ENCODE measurements at regions not wholly inside any gene's neighbourhood (a gene's known extent, or its start where the extent isn't known, plus 50 kb on each side); places are given as distances from the start of the nearest gene placed in this dataset.

DNA sequence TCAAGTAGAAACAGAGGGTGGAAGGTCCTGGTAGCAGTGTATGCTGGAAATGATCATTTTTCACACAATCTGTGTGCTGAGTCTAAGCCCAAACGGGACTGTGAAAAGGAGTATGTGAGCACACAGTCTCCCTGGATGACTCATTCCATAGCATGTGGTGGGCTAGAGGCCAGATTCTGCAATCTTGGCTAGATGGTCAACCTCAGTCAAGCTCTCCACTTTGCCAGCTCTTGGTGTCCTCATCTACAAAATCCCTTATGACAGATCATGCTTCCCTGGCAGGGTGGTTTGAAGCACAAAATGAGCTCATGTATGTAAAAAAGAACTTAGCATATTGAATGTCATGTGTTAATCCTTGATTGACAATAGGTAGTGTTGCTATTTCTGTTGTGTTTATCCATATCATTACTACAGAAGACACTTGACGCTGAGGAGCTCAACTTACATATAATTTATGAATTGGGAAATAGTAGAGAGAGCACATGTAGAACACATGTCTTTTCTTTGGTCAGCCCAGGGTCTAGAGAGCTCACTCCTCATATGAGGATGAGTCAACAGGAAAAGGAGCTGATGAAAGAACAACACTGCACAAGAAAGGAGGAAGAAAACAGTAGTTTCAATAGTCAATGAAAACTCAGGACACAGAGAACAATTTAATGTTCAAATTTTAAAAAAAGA is 517.5 kb downstream of the BCL11B start:
- no peak for DNase-seq

DNA sequence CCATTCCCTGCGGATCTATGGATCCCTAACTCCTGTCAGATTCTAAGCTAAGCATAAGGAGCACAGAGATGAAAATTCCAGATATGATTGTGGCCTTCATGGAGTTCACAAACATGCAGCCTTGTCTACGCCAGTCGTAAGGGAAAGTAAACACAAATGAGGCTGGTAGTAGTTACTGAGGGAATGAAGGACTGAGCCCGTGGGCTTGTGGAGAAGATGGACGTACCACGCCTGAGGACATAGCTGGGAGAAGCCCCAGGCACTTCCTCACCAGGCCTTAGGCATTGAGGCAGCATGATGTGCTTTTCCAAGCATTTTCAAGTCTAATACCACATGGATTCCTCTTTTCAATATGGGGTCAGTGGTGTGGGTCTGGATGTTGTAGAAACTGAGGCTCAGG is 515.2 kb downstream of the BCL11B start:
- DNase-seq, result no peak

DNA sequence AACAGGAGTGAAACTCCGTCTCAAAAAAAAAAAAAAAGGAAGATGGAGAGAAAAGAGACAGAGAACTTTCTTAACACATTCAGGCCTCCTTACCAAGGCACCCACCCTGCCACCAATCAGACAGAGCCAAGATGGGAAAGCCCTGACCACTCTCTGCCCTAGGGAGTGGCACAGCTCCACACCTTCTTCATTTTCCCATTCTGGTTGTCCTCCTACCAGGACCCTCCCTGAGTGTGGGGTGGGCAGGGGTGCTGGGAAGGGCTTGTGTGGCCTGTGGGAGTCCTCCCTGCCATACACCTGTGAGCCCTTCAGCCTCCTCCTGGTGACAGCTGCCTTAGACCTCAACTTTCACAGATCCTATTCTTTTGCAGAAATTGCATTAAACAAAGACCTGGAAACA is 513.6 kb downstream of the BCL11B start:
- DNase-seq, result no peak

DNA sequence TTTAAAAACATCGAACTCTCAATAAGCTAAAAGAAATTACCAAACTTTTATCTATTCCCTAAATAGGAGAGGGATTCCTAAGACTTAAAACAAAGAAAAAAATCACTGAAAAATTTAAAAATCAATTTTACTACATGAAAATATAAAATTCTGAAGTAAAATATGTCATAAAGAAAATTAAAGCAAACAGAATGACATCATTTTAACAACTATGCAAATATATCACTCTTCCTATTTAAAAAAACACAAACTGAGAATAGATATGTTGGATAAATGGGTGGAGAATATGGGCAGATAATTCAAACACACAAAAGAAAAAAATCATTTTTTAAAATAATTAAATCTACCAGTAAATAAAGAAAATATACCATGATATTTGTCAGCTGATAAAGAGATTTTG is 510.0 kb downstream of the BCL11B start:
- DNase-seq, result no peak

DNA sequence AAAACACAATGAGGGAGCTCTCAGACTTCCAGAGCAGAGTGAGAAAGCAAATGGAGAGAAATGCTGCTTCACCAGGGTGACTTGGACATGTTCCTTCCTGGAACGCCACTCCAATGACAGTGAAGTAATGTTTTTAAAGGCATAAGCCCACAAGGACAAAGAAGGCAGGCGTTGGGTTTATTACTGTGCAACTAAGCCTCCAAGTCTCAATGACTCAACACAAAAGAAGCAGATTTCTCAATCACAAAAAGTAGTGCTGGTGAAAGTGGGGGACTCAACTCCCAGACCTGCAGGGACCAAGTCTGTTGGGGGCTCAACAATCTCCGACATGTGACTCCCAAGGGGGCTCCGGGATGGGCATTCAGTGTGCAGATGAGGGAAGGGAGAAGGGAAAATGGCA is 505.2 kb downstream of the BCL11B start:
- DNase-seq, result no peak

DNA sequence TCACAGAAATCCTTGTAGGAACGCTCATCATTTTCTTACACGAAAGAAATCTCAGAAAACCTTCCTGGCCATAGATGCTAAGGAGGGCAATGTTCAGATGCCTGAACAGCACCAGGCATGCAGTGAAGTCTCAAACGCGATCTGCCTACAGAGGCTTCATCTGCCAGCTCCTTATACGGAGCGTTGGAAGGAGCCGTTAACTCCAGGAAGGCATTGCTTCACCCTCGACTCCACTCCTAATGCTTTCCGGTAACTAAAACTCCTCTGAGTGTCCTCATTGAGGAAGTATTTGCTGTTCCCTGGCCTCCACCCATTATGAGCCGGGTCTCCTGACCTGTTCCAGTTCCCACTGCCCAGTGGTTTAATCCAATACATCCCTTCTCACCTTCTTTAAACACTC is 502.7 kb downstream of the BCL11B start:
- DNase-seq, result no peak

DNA sequence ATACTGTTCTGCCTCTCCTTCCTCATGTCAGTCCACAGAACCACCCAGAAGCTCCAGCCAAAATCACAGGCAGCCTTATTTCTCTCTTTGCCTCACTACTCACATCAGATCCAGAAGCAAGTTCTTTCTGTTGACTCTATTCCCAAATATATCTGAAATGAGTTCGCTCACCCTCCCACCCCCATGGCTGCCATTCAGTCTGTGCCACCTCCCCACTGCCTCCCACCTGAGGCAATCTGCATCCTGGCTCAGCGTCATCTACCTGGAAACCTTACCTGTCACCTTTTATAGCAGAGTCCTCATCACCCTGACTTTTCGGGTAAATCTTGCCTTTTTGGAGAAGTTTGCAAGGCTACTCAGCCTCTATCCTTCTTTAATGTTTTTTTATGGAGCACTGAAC is 501.8 kb downstream of the BCL11B start:
- no peak for DNase-seq

DNA sequence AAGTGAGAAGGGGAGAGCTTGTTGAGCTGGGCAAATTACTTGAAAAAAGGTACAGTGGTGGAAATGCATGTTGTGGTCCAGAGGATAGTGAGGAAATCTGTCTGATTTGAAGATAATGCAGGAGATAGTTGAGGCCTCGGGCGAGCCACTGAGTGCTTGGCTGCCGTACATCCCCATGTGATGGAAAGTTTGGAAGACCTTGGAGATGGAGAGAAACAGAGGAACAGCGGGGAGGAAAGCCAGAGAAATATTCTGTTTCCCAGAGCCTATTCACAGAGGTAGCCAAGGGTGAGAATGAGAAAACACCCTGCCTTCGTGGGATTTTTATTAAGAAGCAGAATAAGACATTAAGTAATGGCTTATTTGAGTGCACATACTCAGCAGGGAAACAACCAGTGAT is 498.2 kb downstream of the BCL11B start:
- no peak for DNase-seq

DNA sequence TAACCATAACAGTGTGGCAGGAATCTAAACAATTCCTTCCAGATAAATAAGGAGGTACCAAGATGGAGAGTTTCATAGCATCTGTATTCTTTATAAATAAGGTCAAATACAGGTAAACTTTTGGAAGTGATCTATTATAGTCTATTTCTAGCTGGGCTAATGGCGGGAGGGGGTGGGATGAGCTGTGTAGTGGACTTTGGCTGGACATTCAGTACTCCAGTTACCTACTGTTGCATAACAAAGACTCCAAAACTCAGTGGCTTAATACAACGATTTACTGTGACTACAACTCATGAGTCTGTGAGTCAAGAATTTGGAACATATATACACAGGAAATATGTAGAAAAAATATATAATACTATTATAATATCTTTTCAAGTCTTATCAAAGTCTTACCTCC is 496.1 kb downstream of the BCL11B start:
- DNase-seq, result no peak

DNA sequence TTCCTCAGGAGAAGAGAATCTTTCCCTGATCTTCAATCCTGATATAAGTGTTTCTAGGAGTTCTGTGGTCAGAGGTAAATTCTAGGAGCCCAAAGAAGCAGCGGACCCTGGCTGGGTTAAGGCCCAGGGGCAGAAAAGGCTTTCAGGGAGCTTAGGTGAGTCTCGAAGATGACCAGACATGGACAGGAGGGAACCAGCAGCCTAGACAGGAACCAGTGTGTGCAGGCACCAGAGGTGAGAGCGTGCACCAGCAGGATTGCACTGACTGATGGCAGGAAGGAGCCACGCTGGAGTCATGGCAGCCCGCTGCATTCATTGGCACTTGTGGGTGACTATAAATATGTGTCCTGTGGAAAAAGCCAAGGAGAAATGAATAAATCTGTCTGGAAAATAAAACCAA is 489.9 kb downstream of the BCL11B start:
- DNase-seq, result no peak

DNA sequence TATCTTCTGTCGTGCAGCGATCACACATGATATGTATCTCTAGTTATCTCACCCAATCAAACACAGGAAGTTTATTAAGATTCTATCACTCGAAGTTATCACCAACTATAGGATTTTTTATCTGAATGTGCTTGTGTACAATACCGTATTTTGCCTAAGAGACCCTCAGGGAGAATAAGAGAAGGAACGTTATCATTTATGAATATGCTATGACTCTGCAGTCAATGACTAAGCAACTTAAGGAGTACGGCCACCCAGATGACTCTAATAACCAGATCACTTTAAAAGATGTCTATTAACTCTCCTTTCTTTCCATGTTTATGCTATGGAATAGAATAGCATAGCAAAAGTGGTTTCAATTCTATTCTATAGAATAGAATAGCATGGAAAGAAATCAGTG is 486.4 kb downstream of the BCL11B start:
- DNase-seq, result no peak

DNA sequence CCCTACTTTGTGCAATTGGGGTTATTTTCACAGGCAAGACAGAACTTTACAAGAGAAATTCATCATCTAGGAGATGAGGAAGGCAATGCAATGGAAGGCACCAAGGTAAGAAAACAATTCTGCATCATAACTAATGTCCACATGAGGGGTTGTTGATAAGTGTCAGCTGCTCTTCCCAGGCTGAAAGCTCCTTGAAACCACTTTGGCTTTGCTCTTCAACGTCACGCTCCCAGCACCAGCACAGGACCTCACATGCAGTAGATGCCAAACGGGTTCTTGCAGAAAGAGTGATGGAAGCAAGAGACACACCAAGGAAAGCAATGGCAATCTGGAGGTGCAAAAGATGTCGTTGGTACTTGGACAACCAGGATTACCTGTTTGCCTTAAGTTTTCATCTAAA is 485.5 kb downstream of the BCL11B start:
- no peak for DNase-seq

DNA sequence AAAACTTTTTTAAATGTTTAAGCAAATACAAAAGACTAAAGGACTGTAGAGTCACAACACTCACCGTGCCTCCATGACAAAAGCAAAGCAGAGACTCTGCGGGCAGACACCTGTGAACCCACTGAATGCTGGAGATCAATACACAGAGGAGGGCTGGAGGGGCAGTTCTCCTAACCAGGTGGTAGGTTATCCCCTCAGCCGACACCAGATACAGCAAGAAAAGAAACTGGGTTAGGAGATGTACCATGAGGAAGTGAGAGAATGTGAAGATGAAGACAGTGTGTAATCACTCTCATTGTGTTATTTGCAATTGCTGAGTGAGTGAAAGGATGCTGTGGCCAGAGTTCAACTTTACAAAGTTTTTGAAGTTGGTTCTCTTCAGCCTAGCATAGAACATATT is 480.3 kb downstream of the BCL11B start:
- DNase-seq, result no peak

DNA sequence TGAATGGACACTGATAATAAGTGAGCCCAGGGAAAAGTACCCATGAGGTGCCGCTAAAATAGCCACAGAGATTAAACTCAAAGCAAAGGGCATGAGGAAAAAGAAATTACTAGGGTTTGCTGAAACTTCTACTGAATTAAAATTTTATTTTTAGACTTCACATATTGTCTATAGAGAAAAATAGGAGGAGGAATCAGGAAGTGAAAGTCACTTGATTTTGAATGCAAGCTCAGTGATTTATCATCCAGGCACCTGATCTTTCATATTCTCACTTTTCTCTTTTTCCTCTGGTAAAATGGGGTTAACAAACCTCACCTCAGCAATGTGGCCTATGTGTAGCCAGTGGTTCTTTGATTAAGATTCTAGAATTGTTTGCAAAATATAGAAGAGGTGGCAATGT is 479.8 kb downstream of the BCL11B start:
- DNase-seq, result no peak

DNA sequence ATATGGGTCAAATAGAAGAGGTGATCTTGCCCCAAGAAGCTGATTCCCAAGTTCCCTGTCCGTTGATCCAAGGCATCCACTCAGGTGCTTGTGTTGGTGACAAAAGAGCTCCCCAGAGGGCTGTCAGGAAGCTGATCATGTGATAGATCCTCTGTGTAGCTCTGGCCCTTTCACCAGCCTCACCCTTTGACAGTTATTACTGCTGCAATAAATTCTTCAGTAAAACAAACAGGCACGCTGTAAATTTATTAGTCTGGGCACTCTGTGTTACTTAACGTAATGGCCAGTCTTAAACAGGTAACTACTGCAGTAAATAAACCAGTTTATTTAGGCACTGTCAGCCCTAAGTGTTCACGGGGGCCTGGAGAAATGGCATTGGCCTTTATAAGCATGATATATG is 473.9 kb downstream of the BCL11B start:
- no peak for DNase-seq

DNA sequence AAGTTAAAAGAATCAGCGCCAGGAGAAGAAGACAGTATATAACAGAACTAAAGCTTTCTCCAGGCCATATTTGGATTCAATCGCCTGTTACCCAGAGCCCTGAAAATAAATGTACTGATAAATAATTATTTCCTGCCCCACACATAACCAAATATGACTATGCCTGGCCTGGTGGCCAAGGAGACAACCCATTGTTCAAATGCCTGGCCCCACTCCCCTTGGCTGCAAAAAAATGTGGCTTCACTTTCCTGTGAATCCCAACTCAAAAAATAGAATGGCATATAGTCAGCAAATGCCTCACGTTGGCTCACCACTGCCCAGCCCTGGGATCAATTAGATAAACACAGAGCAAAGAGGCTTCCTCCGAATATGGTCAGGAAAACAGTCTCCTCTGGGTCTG is 472.1 kb downstream of the BCL11B start:
- no peak for DNase-seq

DNA sequence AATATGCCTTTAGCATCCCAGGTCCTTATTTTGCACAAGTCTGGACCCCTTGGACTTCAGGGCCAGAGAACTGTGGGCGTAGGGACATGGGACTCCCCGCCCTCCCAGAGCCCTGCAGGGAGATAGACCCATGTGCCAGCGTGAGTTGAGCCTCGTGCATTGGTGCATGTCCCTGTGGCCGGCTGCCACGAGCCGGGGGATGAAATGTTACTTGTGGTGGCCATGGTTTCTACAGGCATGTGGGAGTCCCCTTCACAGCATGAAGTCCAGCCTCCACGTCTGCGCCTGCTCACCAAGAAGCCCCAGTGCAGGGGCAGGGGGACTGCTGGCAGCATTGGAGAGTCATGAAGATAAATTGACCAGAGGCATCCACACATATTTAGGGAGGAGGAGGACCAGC is 470.0 kb downstream of the BCL11B start:
- DNase-seq, result no peak

DNA sequence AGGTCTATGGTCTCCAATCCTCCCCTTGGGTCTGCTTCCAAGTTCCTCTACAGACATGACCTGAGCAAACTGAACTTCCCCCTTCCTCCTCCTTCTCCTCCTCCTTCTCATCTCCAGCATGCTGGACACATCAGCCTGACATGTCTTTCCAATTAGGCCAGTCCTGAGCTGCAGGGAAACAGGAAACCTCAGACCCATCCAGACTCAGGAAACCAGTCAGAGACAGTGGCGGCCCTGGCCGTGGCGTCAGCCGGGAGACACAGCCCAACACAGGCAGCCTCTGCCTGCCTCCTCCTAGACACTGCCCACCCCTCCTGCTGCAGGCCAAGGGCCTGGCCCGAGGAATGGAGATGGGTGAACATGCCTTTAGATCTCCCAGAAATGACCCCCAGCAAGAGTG is 468.8 kb downstream of the BCL11B start:
- no peak for DNase-seq

DNA sequence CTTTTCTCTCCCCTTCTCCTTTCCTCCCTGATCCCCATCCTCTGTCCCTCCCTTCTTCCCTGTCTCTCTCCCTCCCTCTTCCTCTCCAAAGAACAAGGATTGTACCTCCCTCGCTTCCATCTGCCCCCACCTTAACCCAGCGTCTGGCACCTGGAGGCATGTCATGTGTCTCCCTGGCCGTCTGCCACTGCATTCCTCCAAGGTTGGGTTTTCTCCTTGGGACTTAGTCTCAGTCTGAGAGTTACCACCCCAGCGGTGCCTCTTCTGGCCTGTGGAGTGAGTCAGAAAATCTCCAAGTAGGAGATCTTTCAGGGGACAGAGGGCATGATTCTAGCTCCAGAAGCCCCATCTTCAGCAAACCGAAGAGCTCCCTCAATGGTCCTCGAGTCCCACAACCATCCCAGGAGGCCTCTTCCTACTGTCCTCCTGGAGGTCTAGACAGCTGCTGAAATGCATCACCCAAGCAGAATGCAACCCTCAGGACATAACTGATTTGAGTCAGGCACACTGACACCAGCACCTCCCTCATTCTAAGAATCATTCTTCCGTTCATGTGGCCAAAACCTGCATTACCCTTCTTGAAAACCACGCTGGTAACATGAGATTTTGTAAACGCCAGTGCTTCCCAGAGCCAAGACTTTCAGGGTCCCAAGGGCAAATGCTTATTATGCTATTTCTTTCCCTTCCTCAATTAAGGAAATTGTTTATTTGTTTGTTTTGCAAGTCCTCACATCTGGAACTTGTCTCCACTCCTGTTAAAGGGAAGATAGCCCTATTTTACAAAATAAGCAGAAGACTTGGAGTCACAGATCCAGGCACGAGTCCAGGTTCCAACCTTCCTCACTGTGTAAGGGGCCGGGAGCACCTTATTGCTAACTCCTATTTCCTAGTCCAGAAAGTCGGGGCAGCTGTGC is 463.2 kb downstream of the BCL11B start:
- no peak for DNase-seq

DNA sequence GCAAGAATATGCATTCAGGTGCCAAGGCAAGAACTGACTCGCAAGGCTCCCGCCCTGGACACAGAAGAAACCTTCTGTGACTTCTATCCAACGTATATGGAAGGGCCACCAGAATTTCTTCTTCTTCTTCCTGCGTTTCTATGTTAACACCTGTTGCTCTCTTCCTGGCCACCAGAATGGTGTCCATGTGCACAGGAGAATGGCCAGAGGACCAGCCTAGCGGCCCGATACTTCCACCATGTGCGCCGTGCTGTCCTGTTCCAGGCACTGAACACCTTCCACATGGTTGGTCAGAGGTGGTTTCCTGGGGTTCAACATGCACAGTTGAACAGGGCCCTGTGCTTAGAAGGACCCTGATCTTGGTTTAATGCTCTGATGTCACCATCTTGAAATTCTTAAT is 455.8 kb downstream of the BCL11B start:
- DNase-seq, result no peak

DNA sequence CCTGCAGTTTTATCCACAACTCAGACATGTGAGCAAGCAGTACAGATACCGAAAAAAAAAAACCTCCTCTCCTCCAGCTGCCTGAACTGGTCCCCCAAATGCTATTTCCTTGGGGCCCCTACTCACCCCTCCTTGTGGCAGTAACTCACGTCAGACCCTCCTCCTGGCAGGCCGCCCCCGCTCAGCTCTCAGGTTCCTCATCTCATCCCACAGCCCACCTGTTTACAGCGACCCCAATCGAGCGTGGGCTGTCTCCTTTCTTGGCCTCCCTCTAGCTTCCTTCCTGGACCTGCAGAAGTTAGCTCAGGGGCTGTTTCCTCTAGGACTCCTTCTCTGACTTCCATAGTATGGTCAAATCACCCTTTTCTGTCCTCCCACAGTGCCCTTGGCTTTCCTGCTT is 455.3 kb downstream of the BCL11B start:
- no peak for DNase-seq

DNA sequence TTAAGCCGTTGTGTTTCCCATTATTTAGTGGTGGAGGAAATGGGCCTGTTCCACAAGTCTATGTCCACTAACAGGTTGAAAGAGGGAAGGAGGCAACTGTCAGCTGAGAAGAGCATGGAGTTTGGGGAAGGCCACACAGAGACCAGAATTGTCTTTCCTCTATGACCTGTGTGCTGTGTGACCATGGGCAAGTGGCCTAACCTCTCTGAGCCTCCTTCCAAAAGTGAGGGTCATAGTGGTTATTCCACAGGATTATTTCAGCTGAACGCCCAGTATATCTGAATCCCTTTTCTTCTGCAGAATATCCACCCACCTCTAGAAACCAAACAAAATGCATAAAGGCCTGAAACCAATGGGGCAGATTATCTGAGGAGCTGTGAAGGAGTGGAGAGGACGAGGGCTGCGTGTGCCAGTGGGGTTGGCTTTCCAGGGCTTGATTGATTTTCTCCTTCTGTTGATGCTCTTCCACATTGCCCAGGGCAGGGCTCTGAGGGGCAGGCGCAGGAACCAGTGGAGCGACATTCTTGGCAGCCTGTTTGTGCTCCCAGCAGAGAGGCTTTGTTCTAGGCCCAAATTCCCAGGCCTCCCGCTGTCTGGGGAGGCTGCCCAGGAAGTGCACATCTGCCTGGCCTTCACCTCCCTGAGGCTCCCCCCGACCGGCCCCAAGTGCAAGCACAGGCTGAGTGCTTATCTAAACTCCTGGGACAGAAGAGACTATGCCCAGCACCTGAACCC is 452.7 kb downstream of the BCL11B start:
- no peak for DNase-seq

DNA sequence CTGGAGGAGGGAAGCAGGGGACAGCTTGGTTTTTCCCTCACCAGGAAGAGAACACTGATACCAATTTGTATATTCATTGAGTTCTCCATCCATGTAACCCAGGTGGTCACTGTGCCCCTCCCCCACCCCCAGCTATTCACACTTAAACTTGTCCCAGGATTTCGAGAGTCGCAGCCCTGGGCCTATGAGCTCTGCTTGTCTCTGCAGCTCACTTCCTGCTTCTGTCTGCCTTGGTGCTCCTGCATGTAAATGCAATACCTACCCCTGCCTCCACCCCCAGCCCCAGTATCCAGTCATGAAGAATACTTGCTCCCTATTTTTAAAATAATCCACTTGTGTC is 452.2 kb downstream of the BCL11B start:
- no peak for DNase-seq

DNA sequence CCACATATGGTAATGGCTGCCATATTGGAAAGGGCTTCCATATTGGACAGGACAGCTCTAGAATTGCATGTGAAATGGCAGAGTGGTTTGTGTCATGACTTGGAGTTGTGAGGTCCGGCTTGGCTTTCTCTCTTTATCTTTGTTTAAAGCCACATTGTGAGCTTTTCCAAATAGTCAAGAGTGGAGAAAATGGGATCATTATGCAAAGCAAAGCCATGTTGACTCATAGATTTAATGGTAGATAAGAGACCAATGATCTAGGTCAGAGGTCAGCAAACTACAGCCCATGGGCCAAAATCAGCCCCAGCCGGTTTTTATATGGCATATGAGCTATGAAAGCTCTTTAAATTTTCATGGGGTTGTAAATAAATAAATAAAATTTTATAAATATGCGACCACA is 449.1 kb downstream of the BCL11B start:
- no peak for DNase-seq
